ENCODE measurements at regions not wholly inside any gene's neighbourhood (a gene's known extent, or its start where the extent isn't known, plus 50 kb on each side); places are given as distances from the start of the nearest gene placed in this dataset.
A peak's percentile ranks its signal among the peaks of the same experiment; 100 is the strongest.

DNA sequence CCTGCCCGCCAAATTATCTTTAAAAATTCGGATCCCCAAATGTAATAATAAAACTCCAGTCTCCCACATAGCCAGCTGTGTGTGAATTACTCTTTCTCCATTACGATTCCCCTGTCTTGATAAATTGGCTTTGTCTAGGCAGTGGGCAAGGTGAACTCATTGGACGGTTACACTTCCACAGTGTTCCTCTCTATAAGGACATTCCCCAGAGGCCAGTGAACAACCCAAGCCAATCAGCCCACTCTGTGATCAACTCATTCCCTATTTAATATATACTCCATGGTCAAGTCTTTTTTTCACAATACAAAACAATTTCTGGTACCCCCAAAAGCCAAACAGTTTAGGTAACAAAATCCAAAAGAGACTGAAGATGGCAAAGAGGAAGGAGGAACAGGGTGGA, 90.5 kb upstream of the DAZL start:
- no peak overlapping the region for H3K27ac Mint-ChIP-seq
- ChIA-PET POLR2A (no interaction called here), CTCF (no interaction called here)
- no peaks in the 10 kb centered on the region for H3K27me3 ChIP-seq (ENCODE audit: control insufficient read depth in 1 of 2, insufficient read depth in 2 of 2, low read length in 2 of 2)
- ATAC-seq (ENCODE audit: poor library complexity), result no peak
- H3K4me3 Mint-ChIP-seq, result no peak overlapping the region
- no peaks in the 10 kb centered on the region for H3K9me3 Mint-ChIP-seq
- TF ChIP-seq, protein P1, sequence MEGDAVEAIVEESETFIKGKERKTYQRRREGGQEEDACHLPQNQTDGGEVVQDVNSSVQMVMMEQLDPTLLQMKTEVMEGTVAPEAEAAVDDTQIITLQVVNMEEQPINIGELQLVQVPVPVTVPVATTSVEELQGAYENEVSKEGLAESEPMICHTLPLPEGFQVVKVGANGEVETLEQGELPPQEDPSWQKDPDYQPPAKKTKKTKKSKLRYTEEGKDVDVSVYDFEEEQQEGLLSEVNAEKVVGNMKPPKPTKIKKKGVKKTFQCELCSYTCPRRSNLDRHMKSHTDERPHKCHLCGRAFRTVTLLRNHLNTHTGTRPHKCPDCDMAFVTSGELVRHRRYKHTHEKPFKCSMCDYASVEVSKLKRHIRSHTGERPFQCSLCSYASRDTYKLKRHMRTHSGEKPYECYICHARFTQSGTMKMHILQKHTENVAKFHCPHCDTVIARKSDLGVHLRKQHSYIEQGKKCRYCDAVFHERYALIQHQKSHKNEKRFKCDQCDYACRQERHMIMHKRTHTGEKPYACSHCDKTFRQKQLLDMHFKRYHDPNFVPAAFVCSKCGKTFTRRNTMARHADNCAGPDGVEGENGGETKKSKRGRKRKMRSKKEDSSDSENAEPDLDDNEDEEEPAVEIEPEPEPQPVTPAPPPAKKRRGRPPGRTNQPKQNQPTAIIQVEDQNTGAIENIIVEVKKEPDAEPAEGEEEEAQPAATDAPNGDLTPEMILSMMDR (IDR thresholded peaks at IDR 0.05), result no peak
- H3K4me3 ChIP-seq (ENCODE audit: low read length), result no peak overlapping the region
- intact Hi-C loops (cut with DNase I, micrococcal nuclease), result no loop called here
- H3K4me1 Mint-ChIP-seq (ENCODE audit: low read depth), result no peaks in the 10 kb centered on the region
- no peaks in the 10 kb centered on the region for H3K36me3 ChIP-seq (ENCODE audit: insufficient read depth, low read length)
- DNase-seq, result no peak
- no peaks in the 10 kb centered on the region for H3K4me1 ChIP-seq (ENCODE audit: insufficient read depth, low read length)
- H3K9me3 ChIP-seq (ENCODE audit: control insufficient read depth in 1 of 2, insufficient read depth in 1 of 2, low read length in 2 of 2), result no peaks in the 10 kb centered on the region
- no peaks in the 10 kb centered on the region for H3K27me3 Mint-ChIP-seq
- no peak overlapping the region for H3K27ac ChIP-seq (ENCODE audit: low read depth in 1 of 2, low read length in 2 of 2)
- H3K36me3 Mint-ChIP-seq (ENCODE audit: low read depth), result no peaks in the 10 kb centered on the region

DNA sequence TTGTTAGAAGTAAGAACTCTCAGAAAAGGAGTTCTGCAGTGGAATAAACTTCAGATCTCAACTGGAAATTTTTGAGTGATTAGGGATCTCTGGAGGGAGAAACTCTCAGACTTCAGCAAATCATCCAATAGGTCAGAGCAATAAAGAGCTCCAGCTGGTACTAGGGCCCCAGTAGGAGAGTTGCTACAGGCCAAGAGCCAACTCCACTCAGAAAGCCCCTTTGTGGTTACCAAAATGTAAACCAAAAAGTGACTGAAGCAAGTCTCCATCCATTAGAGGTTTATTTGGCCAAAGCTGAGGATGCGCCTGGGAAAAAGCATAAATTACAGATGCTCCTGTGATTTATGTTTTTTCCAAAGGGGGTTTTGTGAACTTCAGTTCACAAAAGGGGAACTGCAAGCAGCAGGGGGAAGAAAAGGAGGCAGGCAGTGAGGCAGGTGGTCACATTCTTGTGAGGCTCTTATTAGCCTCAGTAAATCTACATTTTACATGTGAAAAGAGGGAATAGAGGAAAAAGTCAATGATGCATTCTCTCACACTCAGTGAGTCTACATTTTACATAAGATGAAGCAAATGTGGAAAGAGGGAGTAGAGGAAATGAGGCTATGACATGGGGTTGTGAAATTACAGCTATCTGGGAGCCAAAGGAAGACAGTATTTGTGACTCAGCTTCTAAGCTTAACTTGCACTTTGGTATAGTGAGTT, 92.4 kb upstream of the DAZL start:
- Mint-ChIP-seq H3K4me1 (ENCODE audit: low read depth) (no peaks in the 10 kb centered on the region), H3K27me3 (no peaks in the 10 kb centered on the region), H3K9me3 (no peaks in the 10 kb centered on the region), H3K36me3 (ENCODE audit: low read depth) (no peaks in the 10 kb centered on the region), H3K27ac (no peak overlapping the region), H3K4me3 (no peak overlapping the region)
- POLR2A ChIA-PET, result interaction anchor here (0.9 kb wide), 1 partner anchor 18 kb away, joined by 3 read pairs; no protein-coding TSS in a partner anchor
- CTCF ChIA-PET, result no interaction called here
- Histone ChIP-seq H3K4me3 (ENCODE audit: low read length) (no peak overlapping the region), H3K27me3 (ENCODE audit: control insufficient read depth in 1 of 2, insufficient read depth in 2 of 2, low read length in 2 of 2) (no peaks in the 10 kb centered on the region), H3K9me3 (ENCODE audit: control insufficient read depth in 1 of 2, insufficient read depth in 1 of 2, low read length in 2 of 2) (no peaks in the 10 kb centered on the region), H3K36me3 (ENCODE audit: insufficient read depth, low read length) (no peaks in the 10 kb centered on the region), H3K27ac (ENCODE audit: low read depth in 1 of 2, low read length in 2 of 2) (no peak overlapping the region), H3K4me1 (ENCODE audit: insufficient read depth, low read length) (no peaks in the 10 kb centered on the region)
- ATAC-seq (ENCODE audit: poor library complexity), result no peak
- intact Hi-C loops (cut with DNase I, micrococcal nuclease), result no loop called here
- DNase-seq, result peak in 2 of 14 experiments; percentile 19 to 28
- TF ChIP-seq, protein P1 (IDR thresholded peaks at IDR 0.05), result no peak

DNA sequence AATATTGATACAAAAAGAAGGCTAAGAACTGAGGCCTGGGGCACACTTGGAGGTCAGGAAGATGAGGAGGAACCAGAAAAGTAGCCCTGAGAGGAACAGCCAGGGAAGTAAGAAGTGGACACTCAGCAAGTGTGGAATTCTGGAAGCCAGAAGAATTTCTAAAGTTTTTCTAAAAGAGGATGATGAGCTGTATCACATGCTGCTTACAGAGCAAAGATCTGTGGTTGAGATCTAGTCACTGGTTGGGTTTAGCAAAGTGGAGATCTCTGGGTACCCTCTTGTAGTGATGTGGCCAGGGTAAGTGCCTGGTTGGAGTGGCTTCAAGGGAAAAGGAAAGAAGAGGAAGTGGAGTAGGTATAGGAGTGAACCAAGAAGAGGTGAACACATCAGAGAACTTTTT, 95.4 kb upstream of the DAZL start:
- H3K27ac Mint-ChIP-seq, result no peak overlapping the region
- Histone ChIP-seq H3K27me3 (ENCODE audit: control insufficient read depth in 1 of 2, insufficient read depth in 2 of 2, low read length in 2 of 2) (no peaks in the 10 kb centered on the region), H3K9me3 (ENCODE audit: control insufficient read depth in 1 of 2, insufficient read depth in 1 of 2, low read length in 2 of 2) (no peaks in the 10 kb centered on the region), H3K4me3 (ENCODE audit: low read length) (no peak overlapping the region), H3K4me1 (ENCODE audit: insufficient read depth, low read length) (no peaks in the 10 kb centered on the region), H3K27ac (ENCODE audit: low read depth in 1 of 2, low read length in 2 of 2) (no peak overlapping the region), H3K36me3 (ENCODE audit: insufficient read depth, low read length) (no peaks in the 10 kb centered on the region)
- no peak for DNase-seq
- H3K27me3 Mint-ChIP-seq, result no peaks in the 10 kb centered on the region
- no peak for ATAC-seq (ENCODE audit: poor library complexity)
- TF ChIP-seq, protein P1 (IDR thresholded peaks at IDR 0.05), result no peak
- no peak overlapping the region for H3K4me3 Mint-ChIP-seq
- intact Hi-C loops (cut with DNase I, micrococcal nuclease), result no loop called here
- no peaks in the 10 kb centered on the region for H3K36me3 Mint-ChIP-seq (ENCODE audit: low read depth)
- H3K9me3 Mint-ChIP-seq, result no peaks in the 10 kb centered on the region
- POLR2A ChIA-PET, result no interaction called here
- no peaks in the 10 kb centered on the region for H3K4me1 Mint-ChIP-seq (ENCODE audit: low read depth)
- CTCF ChIA-PET, result no interaction called here
